Right hindlimb (tissue), 1 donor: ENCODE measurements at regions not wholly inside any gene's neighbourhood (a gene's known extent, or its start where the extent isn't known, plus 50 kb on each side); places are given as distances from the start of the nearest gene placed in this dataset.

Source experiments
- DNase-seq: peaks from one replicate; pipeline ENCODE4 v3.0.0-alpha.2; 2018

DNA sequence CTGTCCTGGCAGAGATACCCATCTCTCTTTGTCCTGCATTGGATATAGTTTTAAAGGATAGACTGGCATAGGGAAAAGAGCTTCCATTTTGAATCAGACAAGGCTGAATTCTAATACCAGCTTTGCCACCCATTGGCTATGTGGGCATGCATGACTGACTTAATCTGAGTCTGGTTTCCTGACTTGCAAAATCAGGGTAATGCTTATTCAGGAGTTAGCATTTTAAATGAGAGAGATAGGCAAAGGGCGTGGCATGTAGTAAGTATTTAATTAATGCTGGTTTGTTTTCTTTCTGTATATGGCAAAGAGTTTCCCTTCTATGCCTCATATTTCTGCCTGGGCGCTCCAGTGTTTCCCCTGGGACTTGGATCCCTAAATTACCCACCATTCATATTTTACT is 492.9 kb downstream of the IGSF11 start:
- no peak for DNase-seq

DNA sequence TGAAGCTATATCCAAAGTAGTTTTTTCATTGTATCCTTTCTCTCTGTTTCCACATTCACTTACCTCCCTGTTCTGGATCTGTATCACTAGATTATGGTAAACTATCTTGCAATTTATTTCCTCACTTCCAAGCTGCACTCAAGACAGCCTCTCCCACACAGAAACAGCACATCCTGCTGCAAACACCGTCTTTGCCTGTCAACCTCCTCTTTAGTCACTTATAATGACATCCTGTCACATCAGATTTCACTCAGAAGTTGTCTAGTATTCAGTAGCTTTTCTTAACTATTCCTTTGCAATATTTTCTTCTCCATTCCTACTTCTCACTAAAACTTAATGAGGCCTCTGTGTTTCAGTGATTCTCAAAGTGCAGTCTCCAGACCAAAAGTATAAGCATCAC is 490.8 kb downstream of the IGSF11 start:
- DNase-seq, result no peak

DNA sequence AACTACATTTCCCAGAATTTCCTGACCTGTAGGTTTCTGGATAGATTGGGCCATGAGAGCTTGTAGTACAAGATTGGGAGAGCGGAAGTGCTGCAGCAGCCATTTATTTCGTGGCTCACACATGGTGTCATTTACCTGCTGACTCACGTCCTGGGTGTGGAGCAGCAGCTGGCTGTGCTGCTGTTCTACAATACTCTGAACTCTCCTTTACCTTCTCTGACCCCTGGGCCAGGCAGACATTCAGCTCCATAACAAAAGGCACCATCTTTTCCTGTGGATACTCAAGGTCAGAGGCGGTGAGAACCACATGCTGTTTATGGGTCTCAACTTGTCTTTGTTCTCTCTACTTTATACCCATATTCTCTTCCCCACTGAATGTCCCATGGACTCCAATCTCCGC is 490.2 kb downstream of the IGSF11 start:
- DNase-seq, result no peak

DNA sequence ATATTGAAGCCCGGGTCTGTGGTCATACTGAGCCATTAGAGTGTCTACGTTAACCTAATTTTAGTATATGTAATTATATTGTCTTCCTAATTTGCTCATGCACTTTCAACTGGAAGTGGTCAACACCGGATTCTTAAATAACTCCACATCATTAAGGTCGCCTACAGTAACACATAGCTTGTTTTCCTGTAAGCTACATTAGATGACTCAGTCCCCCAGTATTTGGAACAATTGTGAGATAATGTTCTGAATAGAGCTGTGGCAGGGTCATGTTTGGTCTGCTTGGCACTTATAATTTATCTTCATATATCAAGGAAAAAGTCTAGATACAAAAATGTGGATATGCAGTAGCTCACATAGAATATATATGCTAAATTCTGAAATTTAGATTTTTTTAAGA is 486.2 kb downstream of the IGSF11 start:
- no peak for DNase-seq

DNA sequence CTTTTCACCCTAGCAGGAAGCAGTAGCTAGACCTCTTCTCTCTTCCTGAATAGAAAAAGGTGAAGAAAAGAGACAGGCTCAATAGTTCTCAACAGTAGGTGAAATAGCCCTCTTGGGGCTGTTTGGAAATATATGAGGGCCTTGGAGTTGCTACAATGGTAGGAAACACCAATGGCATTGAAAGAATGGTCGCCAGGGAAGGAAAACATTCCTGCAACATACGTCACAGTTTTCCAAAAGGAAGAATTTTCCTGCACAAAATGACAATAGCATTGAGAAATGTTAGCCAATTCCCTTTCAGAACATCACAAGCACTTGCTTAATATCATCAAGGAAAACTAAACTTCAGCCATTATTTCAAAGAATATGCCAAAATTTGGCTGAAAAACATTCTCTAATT is 484.5 kb downstream of the IGSF11 start:
- DNase-seq, result no peak

DNA sequence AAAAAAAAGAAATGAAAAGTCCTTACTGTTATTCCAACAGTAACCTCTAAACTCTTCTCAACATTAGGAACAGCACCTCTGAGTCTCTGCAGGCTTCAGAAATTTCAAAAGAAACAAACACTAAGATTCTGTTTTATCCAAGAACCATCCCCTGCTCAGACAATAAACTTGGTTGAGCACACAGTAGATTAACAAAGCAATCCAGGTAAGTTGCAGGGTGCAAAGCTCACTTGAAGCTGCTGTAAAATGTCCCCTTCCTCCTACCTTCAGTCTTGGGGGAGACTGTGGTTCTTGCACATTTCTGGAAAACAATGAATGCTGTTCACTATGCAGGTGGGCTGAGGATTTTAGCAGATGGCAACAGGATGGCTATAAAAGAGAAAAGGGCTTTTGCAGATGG is 484.1 kb downstream of the IGSF11 start:
- no peak for DNase-seq

DNA sequence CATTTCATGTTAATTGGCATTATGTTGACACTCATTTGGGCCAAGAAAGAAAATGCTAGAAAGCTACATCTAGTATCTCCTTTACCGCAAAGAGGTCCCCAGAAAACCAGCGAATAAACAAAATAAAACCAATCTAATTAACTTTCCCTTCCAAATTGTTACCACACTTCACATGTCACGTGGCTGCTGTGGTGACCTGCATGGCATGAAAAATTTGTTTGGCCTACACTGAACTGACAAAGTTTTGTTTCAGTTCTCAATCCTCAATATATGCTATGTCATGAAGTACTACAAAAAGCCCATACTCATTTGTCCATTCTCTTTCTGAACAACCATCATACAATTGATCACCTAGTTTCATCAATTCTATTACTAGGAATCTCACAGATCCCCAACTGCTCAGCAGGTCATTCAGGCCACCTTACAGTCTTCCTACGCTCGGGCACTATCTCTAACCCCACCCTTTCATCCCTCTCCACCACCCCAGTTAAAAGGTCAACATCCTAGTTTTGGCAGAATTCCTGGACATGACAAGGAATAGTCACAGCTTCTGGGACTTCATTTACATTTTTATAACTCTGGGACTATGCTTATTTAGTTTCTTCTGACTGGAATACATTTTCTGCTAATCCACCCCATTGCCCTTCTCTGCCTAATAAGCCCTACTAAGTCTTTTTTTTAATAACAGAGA is 480.4 kb downstream of the IGSF11 start:
- no peak for DNase-seq

DNA sequence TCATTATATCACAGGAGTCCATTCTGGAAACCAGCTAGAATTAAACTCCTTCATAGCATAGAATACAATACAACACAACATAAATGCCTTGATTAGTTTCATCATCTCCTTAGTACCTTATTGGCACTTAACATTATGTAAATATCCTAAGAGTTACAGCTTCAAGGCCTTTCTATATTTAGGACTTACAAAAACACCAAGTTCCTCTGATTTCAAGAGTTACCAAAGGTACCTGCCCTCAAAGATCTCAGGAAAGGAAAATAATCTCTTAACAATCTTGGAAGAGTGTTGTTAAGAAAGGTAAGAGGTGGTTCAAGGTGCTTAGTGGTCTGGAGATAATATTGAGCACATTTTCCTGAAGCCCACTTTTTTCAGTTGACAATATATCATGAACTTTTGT is 477.7 kb downstream of the IGSF11 start:
- no peak for DNase-seq

DNA sequence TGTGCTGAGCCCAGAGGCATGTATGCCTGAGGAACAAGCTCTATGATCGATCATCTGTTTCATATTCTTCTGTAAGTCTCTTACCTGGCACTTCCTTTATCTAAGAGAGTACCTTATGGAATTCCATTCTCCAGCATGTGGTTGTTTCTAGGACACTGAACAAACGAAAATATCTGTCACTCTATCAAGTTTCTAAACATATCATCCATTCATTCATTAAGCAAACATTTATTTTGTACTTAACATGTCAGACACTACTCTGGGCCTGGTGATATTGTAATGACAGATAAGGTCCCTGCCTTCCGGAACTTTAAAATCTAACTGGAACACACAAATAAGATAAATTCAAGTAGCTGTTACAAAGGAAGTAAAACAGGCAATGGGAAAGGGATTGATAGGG is 477.1 kb downstream of the IGSF11 start:
- no peak for DNase-seq

DNA sequence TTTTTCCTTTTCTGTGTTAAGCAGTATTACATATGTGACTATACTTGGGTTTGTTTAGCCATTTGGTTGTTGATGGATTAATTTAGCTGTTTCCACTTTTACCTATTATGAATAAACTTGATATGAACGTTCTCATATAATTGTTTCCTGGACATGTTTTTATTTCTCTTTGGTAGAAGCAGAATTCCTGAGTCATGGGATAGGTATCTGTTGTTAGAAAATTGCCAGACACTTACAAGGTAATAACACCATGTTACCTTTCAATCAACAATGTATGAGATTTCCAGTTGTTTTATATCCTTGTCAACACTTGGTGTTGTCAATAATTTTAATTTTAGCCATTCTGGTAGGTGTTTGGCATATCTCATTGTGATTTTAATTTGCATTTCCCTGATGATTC is 475.4 kb downstream of the IGSF11 start:
- no peak for DNase-seq

DNA sequence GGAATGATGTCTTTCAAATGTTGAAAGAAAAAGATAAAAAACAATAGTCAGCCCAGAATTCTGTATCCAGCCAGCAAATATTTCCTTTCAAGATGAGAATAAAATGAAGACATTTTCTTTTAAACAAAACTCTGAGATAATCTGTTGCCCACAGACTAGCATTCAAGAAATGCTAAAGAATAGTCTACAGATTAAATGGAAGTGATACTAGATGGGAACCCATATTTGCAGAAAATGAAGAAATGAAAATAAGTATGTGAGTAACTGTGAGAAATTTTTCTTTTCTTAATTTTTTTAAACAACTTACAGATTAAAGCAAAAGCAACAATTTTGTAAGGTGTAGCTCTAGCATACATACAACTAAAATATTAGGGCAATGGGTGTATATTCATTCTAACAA is 469.8 kb downstream of the IGSF11 start:
- no peak for DNase-seq

DNA sequence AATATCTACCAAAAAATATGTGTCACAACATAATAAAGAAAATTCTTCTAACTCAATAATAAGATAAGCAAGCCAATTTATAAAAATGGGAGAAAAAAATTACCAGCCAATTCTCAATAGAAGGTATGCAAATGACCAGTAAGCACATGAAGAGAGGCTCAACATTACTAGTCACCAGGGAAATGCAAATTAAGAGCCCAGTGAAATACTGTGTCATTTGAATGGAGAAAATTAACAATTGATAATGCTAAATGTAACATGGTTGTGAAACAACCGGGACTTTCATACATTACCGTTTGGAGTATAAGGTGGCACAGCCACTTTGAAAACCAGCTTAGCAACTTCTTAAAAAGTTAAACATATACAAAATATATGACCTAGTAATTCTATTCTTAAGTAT is 460.7 kb downstream of the IGSF11 start:
- no peak for DNase-seq

DNA sequence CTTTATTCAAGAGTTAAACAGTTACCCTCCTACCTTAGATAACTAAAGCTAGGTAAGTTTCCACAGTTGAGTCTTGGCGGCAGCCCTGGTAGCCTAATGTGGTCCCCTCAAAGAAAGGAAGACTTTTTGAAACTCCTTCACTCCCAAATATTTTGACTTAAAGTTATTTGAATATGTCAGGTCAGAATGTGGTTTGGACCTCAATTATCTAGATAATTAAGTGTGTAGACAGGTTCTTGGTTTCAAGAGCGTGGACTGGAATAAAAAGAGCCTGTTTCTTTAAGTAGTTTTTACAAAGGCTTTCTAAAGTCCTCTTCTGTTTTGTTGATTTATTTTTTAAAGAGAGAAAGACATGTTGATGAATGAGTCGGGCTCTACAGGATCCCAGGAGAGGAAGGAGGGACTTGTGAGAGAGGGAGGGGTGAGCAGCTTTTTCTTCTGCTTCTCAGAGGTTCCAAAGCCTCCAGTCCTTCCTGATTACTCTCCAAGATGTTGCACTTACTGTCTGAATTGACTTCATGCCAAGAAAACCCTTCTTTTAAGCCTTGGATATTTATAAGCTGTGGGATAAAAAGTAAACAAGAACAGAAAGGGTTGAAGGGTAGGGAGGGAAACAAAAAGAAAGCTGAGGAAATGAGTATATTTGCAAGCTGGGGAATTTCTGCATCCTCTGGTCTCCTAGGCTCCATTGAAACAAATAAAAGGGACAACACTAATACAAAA is 457.4 kb downstream of the IGSF11 start:
- peak; percentile 29 for DNase-seq

DNA sequence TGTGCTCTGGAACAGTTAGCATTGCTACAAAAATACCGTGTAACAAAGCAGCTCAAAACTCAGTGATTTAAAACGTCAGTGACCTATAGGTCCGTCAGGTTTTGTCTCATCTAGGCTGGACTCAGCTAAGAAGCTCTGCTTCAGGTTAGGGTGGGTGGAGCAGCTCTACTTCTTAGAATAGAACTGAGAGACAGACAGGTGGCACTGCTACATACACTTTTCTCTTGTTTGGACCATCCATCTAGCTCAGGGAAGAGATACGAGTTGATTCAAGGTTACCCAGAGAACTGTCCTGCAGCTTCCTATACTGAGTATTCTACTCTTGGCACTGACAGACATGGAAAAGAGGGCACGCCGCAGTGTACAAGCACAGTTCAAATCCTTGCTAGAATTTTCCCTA is 456.1 kb downstream of the IGSF11 start:
- no peak for DNase-seq

DNA sequence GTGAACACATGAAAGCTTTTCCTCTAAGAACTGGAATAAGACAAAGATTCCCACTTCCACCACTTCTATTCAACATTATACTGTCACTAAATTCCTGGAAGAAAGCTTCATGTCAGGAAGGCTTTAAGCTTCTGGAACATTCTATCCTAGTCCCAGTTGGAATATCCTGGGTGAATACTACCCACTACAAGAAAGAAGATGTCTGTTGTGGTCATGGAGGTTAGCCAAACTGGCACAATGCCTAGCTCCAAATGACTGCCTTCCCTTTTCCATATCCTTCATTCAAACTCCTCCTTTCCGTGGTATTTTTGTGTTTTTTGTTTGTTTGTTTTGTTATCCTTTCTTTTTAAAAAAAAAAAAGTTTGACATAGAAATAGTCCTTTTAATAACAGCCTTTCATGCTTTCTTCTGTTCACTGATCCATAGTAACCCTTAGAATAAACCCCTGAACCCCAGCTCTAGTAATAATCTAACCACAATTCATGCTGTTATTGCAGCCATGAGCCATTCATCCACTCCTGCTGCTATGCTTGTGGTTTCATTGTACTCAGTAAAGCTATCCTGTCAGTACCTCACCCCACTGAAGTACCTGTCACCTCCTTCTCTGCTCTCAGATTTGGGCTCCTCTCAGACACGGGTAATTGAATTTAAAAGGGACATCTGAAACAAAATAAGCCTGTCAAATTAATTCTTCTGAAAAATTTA is 447.5 kb downstream of the IGSF11 start:
- no peak for DNase-seq

DNA sequence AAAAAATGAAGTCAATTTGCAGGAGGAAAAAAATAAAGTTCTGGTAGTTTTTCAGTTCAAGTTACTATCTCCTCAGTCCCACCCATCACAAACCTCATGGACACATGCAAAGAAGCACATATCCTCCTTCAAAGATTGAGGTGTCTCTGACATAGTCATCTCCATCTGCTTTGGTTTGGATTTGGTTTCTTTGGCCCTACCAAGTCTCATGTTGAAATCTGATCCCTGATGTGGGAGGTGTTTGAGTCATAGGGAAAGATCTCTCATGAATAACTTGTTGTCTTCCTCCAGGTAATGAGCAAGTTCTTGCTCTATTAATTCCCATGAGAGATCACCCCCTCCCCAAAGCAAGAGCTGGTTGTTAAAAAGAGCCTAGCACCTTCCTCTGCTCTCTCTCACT is 446.8 kb downstream of the IGSF11 start:
- DNase-seq, result no peak

DNA sequence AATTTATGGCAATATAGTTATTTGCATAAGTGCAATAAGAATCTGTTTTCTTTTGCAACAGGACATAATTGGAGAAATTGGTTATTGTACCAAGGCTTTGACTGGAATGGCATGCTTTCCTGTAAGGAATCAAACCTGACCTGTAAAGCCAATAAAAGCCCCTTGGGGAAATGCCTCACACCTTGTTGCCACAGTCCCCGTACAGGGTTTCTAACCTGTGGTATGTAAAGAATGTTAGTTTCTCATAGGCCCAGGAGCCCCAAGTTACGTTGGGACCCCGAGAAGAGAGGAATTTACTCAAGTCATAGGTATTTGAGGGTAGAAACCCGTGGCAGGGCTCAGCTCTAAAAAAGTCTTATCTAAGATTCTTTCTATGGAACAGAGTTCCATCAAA is 441.4 kb downstream of the IGSF11 start:
- no peak for DNase-seq

DNA sequence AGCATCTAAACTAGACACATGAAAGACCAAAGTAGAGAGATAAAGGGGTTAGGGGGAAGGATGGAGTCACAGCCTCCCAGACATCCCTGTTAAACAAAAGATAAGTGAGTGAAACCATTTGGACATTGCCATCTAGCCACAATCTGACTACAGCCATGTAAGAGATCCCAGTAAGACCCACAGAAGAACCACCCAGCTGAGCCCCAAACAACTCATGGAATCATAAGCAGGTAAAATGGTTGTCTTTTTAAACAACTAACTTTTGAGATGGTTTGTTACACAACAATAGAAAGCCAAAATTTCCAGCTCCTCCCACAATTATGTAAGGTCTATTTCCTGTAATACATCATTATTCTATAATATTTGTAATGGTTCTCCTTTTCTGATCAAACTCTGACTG is 437.5 kb downstream of the IGSF11 start:
- no peak for DNase-seq

DNA sequence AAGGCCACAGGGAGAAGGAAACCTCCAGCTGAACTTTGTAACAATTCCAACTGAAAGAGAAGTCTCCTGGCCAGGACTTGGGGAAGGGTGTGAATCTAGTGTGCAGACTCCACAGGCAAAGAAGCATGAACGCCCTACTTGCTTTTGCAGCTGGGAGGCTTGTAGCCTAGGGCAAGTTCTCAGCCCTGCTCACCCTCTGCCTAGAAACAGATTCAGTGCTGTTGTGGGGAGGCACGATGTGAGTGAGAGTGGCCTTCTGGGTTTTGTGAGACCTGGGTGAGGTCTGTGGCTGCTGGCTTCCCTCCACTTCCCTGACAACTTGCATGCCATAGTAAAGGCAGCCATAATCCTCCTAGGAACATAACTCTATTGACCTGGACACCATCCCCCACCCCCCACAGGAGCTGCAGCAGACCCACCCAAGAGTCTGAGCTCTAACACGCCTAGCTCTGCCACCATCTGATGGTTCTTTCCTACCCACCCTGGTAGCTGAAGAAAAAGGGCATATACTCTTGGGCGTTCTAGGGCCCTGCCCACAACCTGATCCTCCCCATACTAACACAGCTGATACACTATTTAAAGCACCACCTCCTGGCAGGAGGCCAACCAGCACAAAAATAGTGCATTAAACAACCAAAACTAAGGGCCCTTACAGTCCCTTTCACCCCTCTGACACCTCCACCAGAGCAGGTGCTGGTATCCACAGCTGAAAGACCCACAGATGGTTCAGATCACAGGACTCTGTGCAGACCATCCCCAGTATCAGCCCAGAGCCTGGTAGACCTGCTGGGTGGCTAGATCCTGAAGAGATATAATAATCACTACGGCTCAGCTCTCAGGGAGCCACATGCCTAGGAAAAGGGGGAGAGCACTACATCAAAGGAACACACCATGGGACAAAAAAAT is 426.5 kb downstream of the IGSF11 start:
- no peak for DNase-seq

DNA sequence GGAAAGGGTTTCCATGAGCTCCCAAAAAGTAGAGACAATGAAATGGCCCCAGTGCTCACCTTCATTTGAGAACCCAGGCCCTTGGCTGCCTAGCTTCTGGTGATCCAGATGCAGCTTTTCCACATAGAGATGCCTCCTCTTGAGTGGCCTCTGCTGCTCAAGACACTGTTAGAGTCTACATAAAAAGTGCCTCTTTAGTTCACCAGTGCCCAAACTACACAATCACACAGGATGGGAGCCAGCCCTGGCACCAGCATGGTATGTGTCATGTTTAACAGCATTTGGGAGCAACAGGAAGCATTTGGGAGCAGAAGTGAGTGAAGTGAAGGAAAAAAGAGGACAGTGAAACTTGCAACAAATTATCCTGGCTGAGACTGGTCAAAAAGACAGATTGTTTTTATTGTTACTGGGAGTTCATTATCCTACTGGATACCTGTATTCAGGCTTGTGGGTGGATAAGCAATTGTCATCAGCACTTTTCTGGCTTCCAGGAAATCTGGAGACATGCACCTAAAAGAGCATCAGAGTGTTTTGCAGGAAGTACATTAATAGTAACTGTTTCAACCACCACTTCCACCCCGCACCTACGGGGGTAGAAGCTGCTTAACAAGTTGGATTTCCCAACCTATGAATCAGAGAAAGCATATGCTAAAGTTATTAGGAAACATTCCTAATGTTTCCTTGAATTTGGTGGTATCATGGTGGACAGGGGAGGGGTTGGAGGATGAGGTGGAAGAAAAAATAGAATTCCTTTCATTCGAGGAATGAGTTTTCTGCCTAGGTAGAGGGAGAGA is 416.2 kb downstream of the IGSF11 start:
- DNase-seq, result no peak

DNA sequence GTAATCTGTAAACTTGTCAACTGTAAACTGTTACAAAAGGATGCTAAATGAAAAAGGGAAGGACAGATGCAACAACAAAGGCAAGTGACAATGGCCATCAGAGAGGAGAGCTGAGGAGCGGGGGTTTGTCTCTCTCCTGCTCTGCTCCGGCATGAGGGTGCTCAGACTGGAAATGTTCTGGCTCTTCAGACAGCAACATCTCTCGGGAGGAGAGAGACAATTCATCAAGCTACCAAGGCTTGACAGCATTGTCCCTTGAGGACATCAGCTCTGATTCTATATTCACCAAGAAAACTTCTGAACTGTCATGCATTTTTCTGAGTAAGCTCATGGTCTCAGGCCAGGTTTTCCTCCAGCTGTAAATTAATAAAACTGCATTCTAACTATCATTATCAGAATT is 408.2 kb downstream of the IGSF11 start:
- DNase-seq, result no peak

DNA sequence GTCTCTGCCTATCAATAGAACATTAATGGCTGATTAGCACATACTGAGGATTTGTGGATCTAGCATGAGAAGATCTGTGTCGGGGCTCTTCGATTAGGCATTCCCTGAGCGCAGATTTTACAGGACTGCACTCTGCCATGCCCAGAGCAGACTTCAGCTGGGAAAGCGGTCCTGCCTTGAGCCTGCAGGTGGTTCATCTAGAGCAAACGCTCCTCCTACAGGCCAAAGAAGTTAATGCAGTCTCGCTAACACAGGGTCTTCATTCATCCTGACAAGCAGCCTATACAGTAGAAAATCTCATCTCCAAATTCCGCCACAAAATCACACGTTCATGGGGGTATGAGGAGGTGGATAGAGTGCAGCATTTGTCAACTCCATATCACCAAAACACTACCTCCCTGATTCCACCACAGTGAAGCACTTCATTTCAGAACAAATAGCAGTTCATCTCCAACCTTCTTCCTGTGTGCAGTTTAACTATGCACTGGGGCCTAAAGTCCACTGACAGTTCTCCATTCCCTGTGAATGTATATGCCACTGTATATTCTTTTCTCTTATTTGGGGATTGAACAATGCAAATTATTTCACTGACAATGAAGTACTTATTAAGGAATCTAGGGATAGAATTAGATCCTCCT is 405.8 kb downstream of the IGSF11 start:
- DNase-seq, result peak; percentile 77
